HG03565 (cell line): ENCODE measurements at regions not wholly inside any gene's neighbourhood (a gene's known extent, or its start where the extent isn't known, plus 50 kb on each side); places are given as distances from the start of the nearest gene placed in this dataset.

Source experiments
- ATAC-seq: cut with Tn5 transposase; IDR thresholded peaks from one replicate; pipeline ENCODE4 v1.9.1; 2021; ENCODE audit warnings: mild to moderate bottlenecking, moderate library complexity; ENCODE audit not compliant: unreplicated experiment

DNA sequence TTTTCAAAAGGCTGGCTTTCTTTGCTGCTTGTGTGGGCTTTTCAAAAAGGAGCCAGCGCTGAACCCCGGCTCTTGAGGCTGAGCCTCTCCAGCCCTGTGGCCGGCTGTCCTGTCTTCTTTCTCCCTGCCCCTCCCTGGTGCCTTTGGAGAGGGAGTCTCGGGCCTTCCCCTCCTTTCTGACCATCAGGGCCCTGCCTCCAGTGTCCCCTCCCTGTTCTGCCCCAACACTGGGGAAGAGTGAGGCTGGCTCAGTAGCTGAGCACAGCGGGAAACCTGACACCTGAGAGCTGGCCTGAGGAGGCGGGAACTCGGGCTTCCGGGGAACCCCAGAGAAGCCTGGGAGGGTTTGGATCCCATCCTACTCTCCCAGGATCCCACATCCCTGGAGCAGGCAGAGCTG lies 232.1 kb downstream of the LOXHD1 start:
- ATAC-seq: no peak

DNA sequence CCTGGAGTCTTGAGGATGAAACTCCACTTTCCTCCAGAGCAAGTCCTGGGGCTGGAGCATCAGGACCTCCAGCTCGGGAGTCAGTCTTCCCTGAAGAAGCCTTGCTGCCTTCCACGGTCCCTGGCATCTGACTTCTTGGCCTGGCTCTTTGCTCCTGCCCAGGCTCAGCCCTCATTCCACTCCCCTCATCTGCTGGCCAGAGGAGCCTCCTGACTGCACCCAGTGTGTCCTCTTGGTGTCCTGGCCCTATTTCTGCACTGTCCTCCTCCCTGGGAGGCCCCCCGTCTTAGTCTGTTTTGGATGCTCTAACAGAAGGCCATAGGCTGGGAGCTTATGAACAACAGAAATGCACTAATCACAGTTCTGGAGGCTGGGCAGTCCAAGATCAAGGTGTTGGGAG lies 231.5 kb downstream of the LOXHD1 start:
- ATAC-seq: no peak

DNA sequence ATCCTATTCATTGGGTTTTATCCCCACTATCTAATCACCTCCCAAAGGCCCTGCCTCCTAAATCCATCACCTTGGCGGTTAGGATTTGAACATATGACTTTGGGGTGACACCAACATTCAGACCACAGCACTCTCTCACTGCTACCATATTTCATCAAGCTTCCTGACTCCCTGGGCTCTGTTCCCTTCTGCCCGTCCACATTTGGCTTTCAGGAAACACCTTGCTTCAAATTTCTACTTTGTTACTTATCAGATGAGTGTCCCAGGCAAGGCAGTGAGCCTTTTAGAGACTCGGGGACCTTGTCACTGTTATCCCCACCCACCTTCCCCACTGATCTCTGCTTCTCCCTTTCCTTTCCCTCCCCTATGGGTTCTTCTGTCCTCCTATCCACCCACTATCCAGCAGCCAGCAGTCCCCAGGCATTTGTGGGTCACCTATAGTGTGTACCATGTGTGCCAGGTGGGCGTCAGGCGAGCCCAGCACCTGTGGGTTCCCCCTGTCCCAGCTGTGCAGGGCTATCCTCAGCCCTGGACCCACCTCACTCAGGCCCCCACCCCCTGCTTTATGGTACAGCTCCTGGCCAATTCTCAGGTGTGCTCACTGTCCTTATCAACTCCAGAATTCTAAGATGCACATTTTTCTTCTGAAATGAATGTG lies 230.9 kb downstream of the LOXHD1 start:
- no peak for ATAC-seq

DNA sequence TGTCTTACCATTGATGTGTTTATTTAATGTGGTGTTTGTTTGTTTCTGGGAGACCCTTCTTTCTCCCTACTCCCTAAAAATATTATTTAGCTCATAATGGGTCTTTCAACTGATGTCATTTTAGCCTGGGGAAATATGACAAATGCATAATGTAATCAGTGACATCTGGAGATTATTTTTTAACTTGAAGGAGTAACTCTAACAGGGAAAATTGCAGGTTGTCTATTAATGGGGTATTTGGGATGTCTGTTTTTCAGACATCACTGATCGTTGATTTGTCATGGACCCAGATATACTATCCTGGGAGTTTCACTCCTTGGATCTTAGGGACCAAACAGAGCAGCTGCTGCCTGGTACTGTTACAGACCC lies 230.4 kb downstream of the LOXHD1 start:
- no peak for ATAC-seq
